H1 (cell line): ENCODE measurements at regions not wholly inside any gene's neighbourhood (a gene's known extent, or its start where the extent isn't known, plus 50 kb on each side); places are given as distances from the start of the nearest gene placed in this dataset.

Experiments used
- BACH1 ChIP-seq: IDR thresholded peaks from 2 replicates; pipeline ENCODE4 v1.6.1; 2012; ENCODE audit warnings: low read length, improper control_type of control experiment
- BCL11A ChIP-seq, 2 experiments: IDR thresholded peaks; one replicate each; pipeline ENCODE4 v1.6.1; 2011; ENCODE audit warnings: low read depth in 2 of 2, low read length in 2 of 2, mild to moderate bottlenecking in 2 of 2
- CTBP2 ChIP-seq: IDR thresholded peaks from 2 replicates; pipeline ENCODE4 v1.7.0; 2011; ENCODE audit warnings: borderline replicate concordance, mild to moderate bottlenecking, moderate library complexity, mixed read lengths, low read length; ENCODE audit not compliant: insufficient read depth, insufficient read length
- EGR1 ChIP-seq: IDR thresholded peaks from 2 replicates; pipeline ENCODE4 v1.6.1; 2011; ENCODE audit warnings: low read depth, low read length, borderline replicate concordance
- GTF2F1 ChIP-seq: IDR thresholded peaks from 2 replicates; pipeline ENCODE4 v1.6.1; 2012; ENCODE audit warnings: low read depth, low read length, improper control_type of control experiment, borderline replicate concordance
- RFX5 ChIP-seq: IDR thresholded peaks from 2 replicates; pipeline ENCODE4 v1.6.1; 2011; ENCODE audit warnings: low read depth, low read length, improper control_type of control experiment, borderline replicate concordance

GRCh38 chr6:74096329-74096728 lies 400.3 kb downstream of the CD109 start (continued):
- TF ChIP-seq BCL11A (IDR thresholded peaks at IDR 0.05; ENCODE audit: low read depth in 2 of 2, low read length in 2 of 2), result no peak
- no peak for TF ChIP-seq EGR1
- no peak for TF ChIP-seq BACH1
- TF ChIP-seq RFX5, result no peak
- TF ChIP-seq CTBP2, result no peak
- no peak for TF ChIP-seq GTF2F1
- TF ChIP-seq, all 59 proteins: peak for 0
